WTC11 (cell line): ENCODE measurements at regions not wholly inside any gene's neighbourhood (a gene's known extent, or its start where the extent isn't known, plus 50 kb on each side); places are given as distances from the start of the nearest gene placed in this dataset.

Source experiments
- ATAC-seq: fragments of 200-7000 bp; cut with Tn5 transposase; 2 replicates; pipeline ENCODE4 v1.10.0; 2021; ENCODE audit warnings: mild to moderate bottlenecking, moderate library complexity
- CTCF ChIA-PET: fragments of 300-600 bp; sonication (Branson Sonifier 250); formaldehyde crosslinking; loops from one replicate; lab custom pipeline; 2021; ENCODE audit warnings: antibody characterized with exemption; lab: Charles Lee
- POLR2A ChIA-PET: fragments of 350-600 bp; sonication (Branson Sonifier 250); formaldehyde crosslinking; loops from one replicate; lab custom pipeline; 2021; ENCODE audit warnings: antibody characterized with exemption; lab: Charles Lee
- DNase-seq: peaks from one replicate; pipeline ENCODE4 v3.0.0; 2021; ENCODE audit warnings: low spot score
- H3K27ac Mint-ChIP-seq: 2 replicates; pipeline ENCODE4 v1.8.0; 2021; ENCODE audit warnings: mixed read lengths
- H3K27me3 Mint-ChIP-seq: 2 replicates; pipeline ENCODE4 v1.8.0; 2021; ENCODE audit warnings: low read depth, mild to moderate bottlenecking, moderate library complexity, mixed read lengths
- H3K36me3 Mint-ChIP-seq: 2 replicates; pipeline ENCODE4 v1.8.0; 2021; ENCODE audit warnings: mixed read lengths
- H3K4me1 Mint-ChIP-seq: 2 replicates; pipeline ENCODE4 v1.8.0; 2022; ENCODE audit warnings: mixed read lengths
- H3K4me3 Mint-ChIP-seq: 2 replicates; pipeline ENCODE4 v1.8.0; 2021; ENCODE audit warnings: mild to moderate bottlenecking, moderate library complexity, mixed read lengths
- H3K9me3 Mint-ChIP-seq: 2 replicates; pipeline ENCODE4 v1.8.0; 2021; ENCODE audit warnings: mixed read lengths
- ATF1 ChIP-seq: sonication (generic); formaldehyde crosslinking; IDR thresholded peaks from 2 replicates; pipeline ENCODE4 v1.8.1; 2023; ENCODE audit warnings: mild to moderate bottlenecking, moderate library complexity, missing genetic modification reagents
- ELF4 ChIP-seq: sonication (generic); formaldehyde crosslinking; IDR thresholded peaks from 2 replicates; pipeline ENCODE4 v1.8.1; 2022; ENCODE audit warnings: low read depth, mild to moderate bottlenecking, moderate library complexity, missing genetic modification reagents
- FOXP4 ChIP-seq: sonication (generic); formaldehyde crosslinking; IDR thresholded peaks from 2 replicates; pipeline ENCODE4 v1.8.0; 2022; ENCODE audit warnings: mild to moderate bottlenecking, missing genetic modification reagents
- GTF2I ChIP-seq: fragments of 250-450 bp; sonication (Bioruptor Pico); conservative IDR thresholded peaks from 2 replicates; pipeline ENCODE4 v1.4.0; 2021; ENCODE audit warnings: mild to moderate bottlenecking
- NR2C2 ChIP-seq: sonication (generic); formaldehyde crosslinking; IDR thresholded peaks from 2 replicates; pipeline ENCODE4 v1.8.0; 2022; ENCODE audit warnings: mild to moderate bottlenecking, missing genetic modification reagents
- ZBTB21 ChIP-seq: sonication (generic); formaldehyde crosslinking; IDR thresholded peaks from 2 replicates; pipeline ENCODE4 v1.8.1; 2023; ENCODE audit warnings: mild to moderate bottlenecking, missing genetic modification reagents, borderline replicate concordance
- ZNF416 ChIP-seq: fragments of 250-450 bp; sonication (Bioruptor Pico); IDR thresholded peaks from 2 replicates; pipeline ENCODE4 v1.9.0; 2021; ENCODE audit warnings: mild to moderate bottlenecking, inconsistent platforms
- TF ChIP-seq, protein P1 (sequence below): fragments of 250-450 bp; sonication (Bioruptor Pico); IDR thresholded peaks from 2 replicates; pipeline ENCODE4 v1.9.0; 2021; ENCODE audit warnings: mild to moderate bottlenecking
- TF ChIP-seq, protein P2 (sequence below): sonication (generic); formaldehyde crosslinking; conservative IDR thresholded peaks from 2 replicates; pipeline ENCODE4 v1.8.1; 2023; ENCODE audit warnings: mild to moderate bottlenecking, low read depth, missing genetic modification reagents, moderate library complexity
- TF ChIP-seq, protein P3 (sequence below): sonication (generic); formaldehyde crosslinking; IDR thresholded peaks from 2 replicates; pipeline ENCODE4 v1.8.0; 2022; ENCODE audit warnings: missing genetic modification reagents

DNA sequence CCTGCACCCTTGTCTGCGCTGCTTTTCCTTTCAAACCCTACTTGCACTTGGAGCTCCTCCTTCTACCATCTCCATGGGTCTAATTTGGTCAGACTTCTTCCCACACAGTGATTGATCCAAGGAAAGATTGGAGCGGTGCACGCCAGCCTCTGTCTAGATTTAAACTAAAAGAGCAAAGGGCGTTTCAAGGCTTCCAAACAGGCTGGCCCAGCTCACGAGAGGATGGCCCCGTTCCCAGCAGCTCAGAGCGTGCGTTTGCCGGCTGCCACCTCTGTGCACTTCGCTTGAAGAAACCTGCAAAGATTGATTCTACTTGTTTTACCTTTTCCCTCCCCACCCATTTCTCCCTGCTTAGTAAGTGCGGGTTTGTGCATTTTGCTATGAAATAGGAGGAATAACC lies 78.8 kb upstream of the ALKAL2 start (continued):
- TF ChIP-seq, protein P1, sequence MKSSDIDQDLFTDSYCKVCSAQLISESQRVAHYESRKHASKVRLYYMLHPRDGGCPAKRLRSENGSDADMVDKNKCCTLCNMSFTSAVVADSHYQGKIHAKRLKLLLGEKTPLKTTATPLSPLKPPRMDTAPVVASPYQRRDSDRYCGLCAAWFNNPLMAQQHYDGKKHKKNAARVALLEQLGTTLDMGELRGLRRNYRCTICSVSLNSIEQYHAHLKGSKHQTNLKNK, result no peak
- no peak for TF ChIP-seq NR2C2 (CRISPR knock-in tag)
- TF ChIP-seq ZNF416 (CRISPR knock-in tag), result no peak
- TF ChIP-seq FOXP4, result no peak
- TF ChIP-seq GTF2I, result no peak
- TF ChIP-seq ZBTB21 (CRISPR knock-in tag), result no peak
- TF ChIP-seq, protein P2, sequence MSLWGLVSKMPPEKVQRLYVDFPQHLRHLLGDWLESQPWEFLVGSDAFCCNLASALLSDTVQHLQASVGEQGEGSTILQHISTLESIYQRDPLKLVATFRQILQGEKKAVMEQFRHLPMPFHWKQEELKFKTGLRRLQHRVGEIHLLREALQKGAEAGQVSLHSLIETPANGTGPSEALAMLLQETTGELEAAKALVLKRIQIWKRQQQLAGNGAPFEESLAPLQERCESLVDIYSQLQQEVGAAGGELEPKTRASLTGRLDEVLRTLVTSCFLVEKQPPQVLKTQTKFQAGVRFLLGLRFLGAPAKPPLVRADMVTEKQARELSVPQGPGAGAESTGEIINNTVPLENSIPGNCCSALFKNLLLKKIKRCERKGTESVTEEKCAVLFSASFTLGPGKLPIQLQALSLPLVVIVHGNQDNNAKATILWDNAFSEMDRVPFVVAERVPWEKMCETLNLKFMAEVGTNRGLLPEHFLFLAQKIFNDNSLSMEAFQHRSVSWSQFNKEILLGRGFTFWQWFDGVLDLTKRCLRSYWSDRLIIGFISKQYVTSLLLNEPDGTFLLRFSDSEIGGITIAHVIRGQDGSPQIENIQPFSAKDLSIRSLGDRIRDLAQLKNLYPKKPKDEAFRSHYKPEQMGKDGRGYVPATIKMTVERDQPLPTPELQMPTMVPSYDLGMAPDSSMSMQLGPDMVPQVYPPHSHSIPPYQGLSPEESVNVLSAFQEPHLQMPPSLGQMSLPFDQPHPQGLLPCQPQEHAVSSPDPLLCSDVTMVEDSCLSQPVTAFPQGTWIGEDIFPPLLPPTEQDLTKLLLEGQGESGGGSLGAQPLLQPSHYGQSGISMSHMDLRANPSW (CRISPR knock-in tag), result no peak
- no peak for TF ChIP-seq ELF4 (CRISPR knock-in tag)

- ChIA-PET CTCF (no interaction called here), POLR2A (no interaction called here)
- Mint-ChIP-seq H3K4me3 (no peak overlapping the region), H3K36me3 (peaks cover 2% of the 10 kb centered on the region), H3K4me1 (no peaks in the 10 kb centered on the region), H3K9me3 (peaks cover 24% of the 10 kb centered on the region), H3K27me3 (peaks cover 5% of the 10 kb centered on the region; the same call in 1 of the 2 replicates), H3K27ac (no peak overlapping the region)
- no peak for ATAC-seq
- no peak for DNase-seq
- TF ChIP-seq, protein P2 (CRISPR knock-in tag), result no peak
- TF ChIP-seq, protein P3, sequence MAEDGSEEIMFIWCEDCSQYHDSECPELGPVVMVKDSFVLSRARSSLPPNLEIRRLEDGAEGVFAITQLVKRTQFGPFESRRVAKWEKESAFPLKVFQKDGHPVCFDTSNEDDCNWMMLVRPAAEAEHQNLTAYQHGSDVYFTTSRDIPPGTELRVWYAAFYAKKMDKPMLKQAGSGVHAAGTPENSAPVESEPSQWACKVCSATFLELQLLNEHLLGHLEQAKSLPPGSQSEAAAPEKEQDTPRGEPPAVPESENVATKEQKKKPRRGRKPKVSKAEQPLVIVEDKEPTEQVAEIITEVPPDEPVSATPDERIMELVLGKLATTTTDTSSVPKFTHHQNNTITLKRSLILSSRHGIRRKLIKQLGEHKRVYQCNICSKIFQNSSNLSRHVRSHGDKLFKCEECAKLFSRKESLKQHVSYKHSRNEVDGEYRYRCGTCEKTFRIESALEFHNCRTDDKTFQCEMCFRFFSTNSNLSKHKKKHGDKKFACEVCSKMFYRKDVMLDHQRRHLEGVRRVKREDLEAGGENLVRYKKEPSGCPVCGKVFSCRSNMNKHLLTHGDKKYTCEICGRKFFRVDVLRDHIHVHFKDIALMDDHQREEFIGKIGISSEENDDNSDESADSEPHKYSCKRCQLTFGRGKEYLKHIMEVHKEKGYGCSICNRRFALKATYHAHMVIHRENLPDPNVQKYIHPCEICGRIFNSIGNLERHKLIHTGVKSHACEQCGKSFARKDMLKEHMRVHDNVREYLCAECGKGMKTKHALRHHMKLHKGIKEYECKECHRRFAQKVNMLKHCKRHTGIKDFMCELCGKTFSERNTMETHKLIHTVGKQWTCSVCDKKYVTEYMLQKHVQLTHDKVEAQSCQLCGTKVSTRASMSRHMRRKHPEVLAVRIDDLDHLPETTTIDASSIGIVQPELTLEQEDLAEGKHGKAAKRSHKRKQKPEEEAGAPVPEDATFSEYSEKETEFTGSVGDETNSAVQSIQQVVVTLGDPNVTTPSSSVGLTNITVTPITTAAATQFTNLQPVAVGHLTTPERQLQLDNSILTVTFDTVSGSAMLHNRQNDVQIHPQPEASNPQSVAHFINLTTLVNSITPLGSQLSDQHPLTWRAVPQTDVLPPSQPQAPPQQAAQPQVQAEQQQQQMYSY, result no peak
- TF ChIP-seq ATF1 (CRISPR knock-in tag), result no peak
These were observed 77.7 kb upstream of the ALKAL2 start for GRCh38 chr2:365367-366275.
